Right kidney (tissue), 1 donor: ENCODE measurements at regions not wholly inside any gene's neighbourhood (a gene's known extent, or its start where the extent isn't known, plus 50 kb on each side); places are given as distances from the start of the nearest gene placed in this dataset.
"Not testable (repeated sequence)": the region's sequence is repeated elsewhere in the genome, so short reads cannot be mapped to it uniquely, and the experiment has no call there.

Experiments used
- DNase-seq: peaks from one replicate; pipeline ENCODE4 v3.0.0-alpha.2; 2016

DNA sequence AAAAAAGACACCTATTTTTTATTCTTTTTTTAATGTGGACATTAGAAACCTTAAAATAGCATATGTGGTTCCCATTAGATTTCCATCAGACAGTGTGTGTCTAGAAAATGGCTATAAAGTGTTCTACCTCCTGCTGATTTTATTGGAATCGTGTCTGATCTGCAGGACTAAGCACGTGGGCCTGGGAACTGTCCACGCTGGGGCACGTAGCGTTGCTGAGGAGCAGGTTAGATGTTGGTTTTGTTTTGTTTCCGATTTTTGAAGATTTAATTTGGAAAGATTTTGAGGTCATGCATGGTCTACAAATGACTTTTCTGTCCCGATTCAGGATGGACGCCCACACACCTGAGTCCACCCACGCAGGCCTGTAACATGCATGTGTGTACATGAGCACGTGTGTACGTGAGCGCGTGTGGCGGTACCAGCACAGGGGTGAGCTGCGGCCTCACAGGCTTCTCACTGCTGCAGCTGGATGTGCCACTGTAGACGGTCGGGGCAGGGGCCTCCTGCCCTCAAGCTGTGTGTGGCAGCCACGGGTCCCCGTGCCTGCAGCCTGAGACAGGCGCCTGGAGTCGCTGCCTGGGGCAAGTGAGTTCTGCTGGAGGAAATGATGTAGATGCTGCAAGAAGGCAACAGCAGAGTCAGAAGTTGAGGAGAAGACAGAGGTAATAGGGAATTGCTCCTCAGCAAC lies 99.7 kb upstream of the CTDP1 start:
- DNase-seq = no peak

DNA sequence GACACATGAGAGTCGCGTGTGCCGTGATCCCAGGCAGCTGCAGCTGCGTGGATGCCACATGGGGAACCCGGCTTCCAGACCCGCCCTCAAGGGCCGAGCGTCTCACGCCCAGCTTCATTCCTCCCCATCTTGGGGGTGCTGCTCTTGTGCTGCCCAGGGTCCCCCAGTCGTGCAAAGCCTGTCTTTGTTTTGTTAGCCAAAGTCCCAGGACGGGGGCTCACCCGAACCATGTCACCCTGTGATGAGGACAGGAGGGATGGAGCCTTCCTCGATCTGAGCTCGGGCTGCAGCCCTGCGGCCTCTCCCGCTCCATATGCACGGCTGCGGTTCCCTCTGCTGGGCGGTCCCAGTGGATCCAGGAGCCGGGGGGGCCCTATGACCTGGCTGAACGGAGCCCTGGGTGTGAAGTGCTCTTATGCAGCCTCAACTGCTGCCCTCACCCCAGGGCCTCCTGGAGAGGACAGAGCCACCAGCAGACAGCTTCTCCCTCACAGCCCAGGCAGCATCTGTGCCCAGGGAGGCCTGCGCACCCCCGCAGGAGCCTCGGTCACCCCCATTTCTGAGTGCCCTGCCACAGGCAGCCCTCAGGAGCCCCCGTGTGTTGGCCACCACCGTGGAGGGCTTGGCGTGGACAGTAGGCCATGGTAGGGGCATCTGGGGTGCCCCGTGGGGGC lies 99.0 kb upstream of the CTDP1 start:
- no peak for DNase-seq

DNA sequence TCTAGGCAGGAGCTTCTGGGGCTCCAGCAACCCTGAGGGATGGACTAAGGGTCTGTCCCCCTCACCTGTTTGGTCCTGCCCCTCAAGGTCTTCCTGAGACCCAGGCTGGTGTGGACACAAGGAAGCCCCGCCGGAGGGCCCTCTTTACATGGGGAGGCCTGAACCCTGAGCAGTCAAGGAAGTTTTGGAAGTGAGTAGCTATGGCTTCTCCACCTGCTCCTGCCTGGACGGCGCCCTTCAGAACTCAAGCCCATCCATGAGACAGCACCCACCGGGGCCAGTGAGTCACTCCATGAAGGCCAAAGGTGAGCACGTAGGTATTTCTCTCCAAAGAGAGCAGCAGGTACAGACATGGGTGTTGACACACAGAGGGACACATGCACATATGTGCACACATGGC lies 98.2 kb upstream of the CTDP1 start:
- DNase-seq = no peak

DNA sequence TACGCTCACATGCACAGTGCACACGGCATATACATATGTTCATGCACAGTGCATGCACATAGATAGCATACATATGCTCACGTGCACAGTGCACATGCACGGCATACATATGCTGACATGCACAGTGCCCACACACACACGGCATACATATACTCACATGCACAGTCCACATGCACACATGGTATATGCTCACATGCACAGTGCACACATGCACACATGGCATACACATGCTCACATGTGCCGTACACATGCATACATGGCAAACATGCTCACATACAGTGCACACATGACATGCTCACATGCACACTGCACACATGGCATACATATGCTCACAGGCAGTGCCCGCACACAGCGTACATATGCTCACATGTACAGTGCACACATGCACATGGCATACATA lies 97.7 kb upstream of the CTDP1 start:
- no peak for DNase-seq

DNA sequence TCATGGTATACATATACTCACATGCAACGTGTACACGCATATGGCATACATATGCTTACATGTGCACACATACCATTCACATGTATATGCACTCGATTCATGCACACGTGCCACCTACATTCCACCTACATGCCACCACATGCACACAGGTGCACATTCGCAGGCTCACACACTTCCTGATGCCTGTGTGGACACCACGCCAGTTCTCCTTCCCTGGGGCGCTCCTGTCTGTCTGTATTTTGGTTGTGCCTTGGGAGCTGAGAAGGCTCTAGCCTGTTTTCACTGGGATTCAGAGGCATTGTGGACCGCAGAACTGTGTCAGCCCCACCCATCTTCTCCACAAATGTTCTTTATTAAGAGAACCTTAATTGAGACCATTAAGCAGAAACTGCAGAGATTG lies 96.6 kb upstream of the CTDP1 start:
- DNase-seq = no peak

DNA sequence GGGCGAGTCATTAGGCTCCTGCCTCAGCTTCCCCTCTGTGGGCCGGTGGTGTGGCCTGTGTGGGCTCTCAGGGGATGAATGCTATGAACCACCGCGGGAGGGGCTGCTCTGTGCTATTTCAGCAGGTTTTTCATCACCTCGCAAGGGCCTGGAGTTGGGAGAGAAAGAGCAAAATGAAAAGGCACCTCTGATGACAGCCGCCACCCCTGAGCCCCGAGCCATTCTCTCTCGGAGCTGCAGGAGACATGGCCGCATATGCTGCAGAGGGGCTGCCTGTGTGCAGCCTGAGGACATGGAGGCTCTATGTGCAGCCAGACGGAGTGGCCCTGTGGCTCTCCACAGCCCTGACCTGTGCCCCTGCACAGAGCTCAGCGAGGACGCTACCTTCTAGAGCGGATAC lies 96.2 kb upstream of the CTDP1 start:
- DNase-seq = no peak

DNA sequence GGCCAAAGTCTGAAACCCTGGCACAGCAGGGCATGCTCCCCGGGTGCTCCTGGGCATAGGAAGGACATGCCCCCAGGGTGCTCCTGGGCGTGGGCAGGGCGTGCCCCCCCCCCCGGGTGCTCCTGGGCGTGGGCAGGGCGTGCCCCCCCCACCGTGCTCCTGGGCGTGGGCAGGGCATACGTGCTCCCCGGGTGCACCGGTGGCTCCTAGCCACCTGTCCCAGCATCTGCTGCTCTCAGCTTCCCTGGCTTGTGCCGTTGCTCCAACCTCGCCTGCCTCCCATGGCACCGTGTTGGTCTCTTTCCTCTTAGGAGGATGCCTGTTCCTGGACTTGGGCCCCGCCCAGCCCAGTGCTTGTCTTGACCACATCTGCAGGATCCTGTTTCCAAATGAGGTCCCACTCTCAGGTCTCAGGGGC lies 95.6 kb upstream of the CTDP1 start:
- no peak for DNase-seq

DNA sequence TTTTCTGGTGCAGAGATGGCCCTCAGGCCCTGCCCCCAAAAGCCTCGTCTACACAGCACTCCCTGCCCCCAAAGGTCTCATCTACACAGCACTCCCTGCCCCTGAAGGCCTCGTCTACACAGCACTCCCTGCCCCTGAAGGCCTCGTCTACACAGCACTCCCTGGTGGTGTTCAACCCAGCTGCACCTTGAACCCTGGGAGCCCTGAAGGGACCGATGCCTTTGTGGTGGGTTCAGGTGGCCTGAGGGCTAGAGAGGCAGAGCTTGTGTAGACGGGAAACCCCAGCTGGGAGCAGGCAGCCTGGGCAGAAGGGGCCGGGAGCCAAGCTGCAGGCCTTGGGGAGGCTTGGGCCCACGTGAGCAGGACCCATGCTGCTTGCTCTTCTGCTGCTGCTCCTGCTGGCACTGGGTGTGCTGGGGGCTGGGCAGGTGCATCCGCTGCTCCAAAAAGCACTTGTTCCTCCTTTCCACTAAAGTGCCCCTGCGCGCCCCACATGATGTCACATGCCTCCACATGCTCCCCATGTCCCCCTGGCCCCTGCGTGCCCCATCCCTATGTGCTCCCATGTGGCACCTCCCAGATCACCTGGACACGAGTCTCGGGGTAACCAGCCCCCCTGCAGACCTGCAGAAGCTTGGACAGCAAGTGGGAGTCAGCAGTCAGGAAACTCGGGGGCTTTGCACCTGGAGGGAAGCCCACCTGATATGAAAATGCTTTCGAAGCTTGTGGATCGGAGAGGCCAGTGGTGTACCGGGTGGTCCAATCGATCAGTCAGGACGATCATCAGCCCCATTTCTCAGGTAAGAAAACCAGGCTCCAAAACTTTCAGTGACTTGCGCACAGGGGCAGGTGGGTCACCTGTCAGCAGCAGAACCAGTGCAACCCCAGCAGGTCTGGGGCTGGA lies 94.9 kb upstream of the CTDP1 start:
- no peak for DNase-seq

DNA sequence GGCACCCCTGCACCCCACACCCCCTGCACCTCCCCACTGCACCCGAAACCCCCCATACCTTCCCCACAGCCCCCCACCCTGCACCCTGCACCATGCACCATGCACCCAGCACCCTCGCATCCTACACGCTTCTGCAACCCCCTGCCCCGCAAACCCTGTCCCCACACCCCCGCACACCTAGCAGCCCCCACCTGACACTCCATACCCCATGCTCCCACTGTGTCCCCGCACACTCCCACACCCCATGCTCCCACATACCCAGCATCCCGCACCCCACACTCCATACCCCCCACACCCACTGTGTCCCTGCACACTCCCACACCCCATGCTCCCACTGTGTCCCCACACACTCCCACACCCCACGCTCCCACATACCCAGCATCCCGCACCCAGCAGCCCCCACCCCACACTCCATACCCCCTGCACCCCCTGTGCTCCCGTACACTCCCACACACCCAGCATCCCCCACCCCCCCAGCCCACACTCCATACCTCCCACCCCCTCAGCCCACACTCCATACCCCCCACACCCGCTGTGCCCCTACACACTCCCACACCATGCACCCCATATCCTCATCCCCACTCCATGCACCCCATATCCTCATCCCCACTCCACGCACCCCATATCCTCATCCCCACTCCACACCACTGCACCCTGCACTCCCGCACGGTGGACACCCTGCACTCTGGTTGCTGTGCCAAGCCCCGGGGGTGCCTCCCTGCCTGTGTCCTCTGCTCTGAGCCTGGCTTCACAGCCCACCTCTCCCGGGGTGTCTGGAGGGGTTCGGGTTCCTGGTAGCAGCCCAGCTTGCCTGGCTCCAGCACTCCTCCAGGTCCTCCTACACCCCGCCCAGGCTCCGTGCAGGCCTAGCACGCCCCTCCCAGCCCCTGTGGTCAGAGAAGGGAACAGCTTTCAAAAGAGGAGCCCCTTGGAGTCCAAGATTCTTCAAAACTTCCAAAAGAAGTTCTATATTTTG lies 93.9 kb upstream of the CTDP1 start:
- no peak for DNase-seq

DNA sequence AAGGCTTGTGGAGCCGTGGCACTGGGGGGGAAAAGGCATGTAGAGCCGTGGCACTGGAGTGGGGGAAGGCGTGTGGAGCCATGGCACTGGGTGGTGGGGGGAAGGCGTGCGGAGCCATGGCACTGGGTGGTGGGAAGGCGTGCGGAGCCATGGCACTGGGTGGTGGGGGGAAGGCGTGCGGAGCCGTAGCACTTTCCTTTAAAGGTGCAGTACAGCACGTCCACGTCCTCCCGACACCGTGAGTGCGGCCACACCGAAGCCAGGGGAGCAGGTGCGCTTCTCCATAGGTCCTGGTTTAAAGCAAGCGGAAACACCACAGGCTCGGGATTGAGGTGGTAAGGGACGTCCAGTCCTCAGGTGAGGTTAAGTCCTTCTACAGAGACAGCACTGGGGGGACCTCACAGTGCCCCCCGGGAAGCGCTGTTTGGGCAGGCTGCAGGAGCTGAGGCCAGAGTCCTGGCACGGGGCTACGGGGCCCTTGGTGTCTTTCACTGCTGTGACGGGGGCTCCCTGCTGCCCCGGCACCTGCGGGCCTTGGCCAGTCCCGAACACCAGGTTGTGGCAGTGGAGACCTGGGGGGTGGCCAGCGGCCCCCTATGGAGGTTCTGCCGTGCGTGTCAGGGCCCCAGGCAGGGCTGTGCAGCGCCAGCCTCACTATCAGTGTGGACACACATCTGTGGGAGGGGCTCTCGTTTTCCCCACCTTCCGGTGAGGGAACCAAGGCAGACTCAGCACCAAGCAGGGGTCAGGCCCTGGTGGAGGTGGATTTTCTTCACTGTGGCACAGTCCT lies 93.0 kb upstream of the CTDP1 start:
- no peak for DNase-seq

DNA sequence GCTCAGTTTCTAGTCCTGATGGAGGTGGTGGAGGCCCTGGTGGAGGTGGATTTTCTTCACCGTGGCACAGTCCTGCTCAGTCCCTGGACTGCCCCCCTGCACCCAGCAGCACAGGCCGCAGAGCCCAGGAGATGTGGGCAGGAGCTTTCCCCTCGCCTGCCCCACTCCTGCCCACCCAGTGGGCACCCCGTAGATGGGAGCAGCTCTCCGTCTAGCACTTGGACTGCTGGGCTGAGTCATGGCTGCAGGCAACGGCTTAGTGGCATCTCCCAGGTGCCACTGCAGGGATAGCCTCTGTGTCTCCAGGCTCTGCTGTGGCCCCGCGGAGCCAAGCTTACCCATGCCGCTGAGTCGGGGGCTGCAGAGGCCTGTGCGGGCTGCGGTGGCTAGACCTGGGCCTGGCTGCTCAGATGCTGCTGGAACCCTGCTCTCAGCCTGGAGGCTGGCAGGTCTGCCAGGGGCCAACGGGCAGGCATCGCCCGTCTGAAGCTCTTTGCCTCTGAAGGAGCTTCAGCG lies 92.3 kb upstream of the CTDP1 start:
- DNase-seq = no peak

DNA sequence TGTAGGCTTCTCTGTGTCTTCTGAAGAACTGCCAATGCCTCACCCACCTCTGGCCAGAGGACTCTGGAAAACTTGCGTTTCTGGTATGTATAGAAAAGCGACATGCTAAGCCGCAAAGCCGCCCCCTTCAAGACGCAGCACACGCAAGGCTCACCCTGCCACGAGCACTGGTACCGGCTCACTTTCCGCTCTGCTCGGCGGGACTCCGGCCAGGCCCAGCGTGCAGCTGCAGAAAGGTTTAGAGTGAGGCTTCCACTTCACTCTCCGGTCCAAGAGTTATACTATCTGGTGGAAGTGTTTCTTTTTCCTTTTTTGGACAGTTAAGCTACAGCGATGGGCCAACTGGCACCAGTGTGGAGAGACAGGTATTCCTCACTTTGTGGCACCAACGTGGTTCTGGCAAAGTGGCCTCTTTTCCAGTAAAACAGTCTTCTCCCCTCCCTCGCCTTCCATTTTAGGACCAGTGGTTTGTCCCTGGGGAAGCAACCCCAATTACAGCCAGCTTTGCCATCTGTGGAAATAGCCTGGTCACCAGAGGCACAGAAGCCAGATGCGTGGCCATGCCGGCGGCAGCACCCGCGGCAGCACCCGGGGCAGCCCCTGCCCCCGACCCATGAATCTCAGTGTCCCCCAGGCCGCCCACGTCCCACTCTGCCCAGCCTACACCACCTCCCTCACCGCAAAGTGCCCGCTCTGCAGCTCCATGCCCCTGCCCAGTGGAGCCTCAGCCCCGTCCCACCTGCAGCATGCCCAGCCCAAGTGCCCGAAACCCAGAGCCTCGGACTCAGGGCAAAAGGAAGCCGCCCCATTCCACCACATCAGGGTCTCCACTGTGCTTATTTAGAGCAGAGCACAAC lies 91.6 kb upstream of the CTDP1 start:
- no peak for DNase-seq

DNA sequence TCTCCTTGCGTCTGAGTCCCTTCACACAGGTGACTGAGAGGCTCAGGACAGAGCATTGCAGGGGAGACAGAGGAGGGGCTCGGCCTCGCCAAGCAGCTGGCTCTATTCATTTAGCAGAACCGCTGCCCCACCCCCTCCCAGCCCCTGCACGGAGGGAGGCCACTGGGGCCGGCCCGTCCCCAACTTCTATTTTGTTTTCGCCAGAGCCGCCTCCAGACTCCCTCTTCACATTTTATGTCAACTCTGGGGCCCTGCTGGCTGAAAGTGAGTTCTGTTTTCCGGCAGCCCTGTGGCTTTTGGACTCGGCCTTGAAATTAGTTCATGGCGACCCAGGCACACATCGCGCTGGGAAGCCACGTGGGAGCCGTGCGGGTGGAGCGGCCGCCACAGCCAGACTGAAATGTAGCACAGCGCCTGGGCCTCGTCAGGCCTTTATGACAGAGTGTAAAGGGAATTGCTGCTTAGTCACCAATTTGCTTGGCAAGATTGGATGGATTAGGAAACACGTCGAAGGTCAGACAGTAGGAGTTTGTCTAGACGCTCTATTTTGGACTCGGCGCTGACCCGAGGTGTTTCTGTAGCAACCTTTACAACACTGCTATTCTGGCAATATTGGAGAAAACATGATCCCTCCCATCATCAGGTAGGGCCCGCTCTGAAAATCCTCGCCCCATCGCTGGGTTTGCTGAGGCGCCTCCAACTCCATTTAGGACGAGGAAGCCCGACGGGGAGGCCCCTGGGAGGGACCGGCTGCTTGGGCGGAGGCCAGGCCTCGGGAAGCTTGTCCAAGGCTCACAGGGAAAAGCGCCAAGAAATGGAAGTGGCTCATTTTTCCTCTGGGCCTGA lies 90.7 kb upstream of the CTDP1 start:
- peak; percentile 67 for DNase-seq

DNA sequence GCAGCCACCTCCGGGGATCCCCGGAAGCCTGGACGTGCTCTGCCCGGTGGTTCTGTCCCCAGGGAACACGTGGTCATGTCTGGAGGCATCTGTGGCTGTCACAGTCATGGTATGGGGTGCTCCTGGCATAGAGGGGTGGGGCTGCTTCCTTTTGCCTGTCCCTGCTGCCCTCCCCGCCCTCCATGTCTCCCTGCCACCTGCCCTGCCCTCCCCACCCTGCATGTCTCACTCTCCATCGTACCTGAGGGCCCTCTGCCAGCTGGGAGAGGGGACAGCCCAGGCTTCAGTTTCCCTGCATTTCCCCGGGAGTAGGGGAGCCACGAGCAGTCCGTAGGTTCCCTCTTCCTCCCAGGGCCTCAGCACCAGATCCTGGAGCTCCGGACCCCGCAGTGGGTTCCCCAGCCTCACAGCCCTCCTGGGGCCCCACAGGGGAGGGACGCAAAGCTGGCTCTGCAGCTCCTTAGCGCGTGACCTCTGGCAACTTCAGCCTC lies 90.0 kb upstream of the CTDP1 start:
- no peak for DNase-seq

DNA sequence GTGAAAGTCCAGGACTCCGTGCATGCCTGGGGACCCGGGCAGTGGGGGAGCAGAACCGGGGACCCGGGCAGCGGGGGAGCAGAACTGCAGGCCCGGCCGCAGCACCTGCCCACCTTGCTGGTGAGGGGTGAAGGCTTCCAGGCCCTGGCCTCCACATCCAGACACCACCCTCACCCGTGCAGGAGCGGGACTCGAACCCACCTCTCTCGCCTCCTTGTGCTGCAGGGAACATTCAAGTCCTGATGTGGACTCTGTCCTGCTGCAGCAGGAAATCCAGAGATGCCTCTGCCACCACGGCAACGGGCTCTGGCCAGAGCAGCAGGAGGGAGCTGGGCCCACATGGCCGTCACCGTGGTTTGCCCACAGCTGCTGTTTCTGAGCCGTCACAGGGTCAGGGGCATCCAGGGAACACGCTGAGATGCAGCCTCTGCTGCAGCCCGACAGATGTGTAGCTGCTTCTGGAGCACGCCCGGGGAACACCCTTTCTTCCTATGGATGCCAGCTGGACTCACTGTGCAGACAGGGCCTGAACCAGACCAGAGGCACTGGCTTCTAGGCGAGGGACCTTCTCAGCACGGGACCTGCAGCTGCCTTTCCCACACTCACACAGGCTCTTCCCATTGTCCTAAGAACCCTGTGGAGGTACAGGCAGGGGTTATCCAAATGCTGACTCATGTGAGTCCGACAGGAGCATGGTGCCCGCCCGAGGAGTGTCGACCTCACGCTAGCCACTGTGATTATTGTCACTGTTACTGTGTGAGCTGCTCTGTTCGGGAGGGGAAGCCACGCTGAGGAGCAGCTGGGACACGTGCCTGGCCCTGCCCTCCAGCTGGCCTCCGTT lies 89.2 kb upstream of the CTDP1 start:
- no peak for DNase-seq

DNA sequence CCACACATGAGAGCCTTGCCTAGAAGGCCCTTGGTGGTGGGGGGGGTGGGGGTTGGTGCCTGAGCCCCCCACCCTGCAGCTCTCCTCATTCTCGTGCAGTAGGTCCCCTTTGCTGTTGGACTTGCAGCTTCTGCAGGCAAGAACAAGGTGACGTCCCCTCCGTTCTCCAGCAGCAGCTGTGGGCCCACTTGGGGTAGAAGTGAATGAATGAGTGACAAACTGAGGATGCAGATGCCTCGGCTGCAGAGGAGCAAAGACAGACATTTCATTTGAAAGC lies 88.6 kb upstream of the CTDP1 start:
- no peak for DNase-seq

DNA sequence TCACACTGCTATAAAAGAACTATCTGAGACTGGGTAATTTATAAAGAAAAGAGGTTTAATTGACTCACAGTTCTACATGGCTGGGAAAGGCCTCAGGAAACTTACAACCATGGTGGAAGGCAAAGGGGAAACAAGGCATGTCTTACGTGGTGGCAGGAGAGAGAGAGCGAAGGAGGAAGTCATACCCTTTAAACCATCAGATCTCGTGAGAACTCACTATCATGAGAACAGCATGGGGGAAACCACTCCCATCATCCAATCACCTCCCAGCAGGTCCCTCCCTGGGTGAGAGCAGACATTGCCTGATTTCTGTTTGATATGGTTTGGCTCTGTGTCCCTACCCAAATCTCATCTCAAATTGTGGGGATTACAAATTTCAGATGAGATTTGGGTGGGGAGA lies 86.9 kb upstream of the CTDP1 start:
- not testable (repeated sequence) for DNase-seq

DNA sequence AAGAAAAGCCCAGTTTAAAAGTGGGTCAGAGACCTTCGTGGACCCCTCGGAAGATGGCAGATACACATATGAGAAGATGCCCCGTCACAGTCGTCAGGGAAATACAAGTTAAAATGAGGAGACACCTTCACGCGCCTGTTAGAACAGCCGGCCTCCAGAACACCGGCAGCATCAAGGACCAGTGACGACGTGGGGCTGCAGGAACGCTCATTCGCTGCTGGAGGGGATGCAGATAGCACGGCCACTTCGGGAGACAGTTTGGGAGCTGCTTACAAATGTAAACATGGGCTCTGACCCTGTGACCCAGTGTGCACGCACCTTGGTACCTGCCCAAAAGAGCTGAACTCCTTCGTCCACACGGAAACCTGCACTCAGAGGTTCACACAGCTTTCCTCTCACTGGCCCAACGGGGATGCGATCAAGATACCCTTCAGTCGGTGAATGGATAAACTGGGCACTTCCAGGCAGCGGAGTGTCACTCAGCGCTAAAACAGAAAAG lies 83.7 kb upstream of the CTDP1 start:
- no peak for DNase-seq
